GM06990 (cell line): ENCODE measurements at regions not wholly inside any gene's neighbourhood (a gene's known extent, or its start where the extent isn't known, plus 50 kb on each side); places are given as distances from the start of the nearest gene placed in this dataset.
A peak's percentile ranks its signal among the peaks of the same experiment; 100 is the strongest.

Source experiments
- DNase-seq: peaks from one replicate; pipeline ENCODE4 v3.0.0-alpha.2; 2011; ENCODE audit not compliant: insufficient read length; ENCODE audit errors: extremely low read depth
- H3K27me3 ChIP-seq: replicated peaks from 2 replicates; pipeline ENCODE4 v1.6.0; 2011; ENCODE audit warnings: low read length; ENCODE audit not compliant: control insufficient read depth, insufficient read depth
- H3K36me3 ChIP-seq: 2 replicates; pipeline ENCODE4 v1.5.1; 2011; ENCODE audit warnings: low read length; ENCODE audit not compliant: control insufficient read depth, insufficient read depth
- H3K4me3 ChIP-seq: replicated peaks from 2 replicates; pipeline ENCODE4 v1.5.1; 2011; ENCODE audit warnings: low read depth, mild to moderate bottlenecking, control low read depth, low read length
- CTCF ChIP-seq: IDR thresholded peaks from 2 replicates; pipeline ENCODE4 v1.5.1; 2011; ENCODE audit warnings: low read length, control low read depth, mild to moderate bottlenecking, inconsistent platforms; ENCODE audit not compliant: insufficient read depth, poor library complexity, severe bottlenecking

- Histone ChIP-seq H3K36me3 (no peaks in the 10 kb centered on the region), H3K4me3 (no peak overlapping the region), H3K27me3 (no peaks in the 10 kb centered on the region)
- no peak for TF ChIP-seq CTCF
- no peak for DNase-seq
These were observed 160.0 kb downstream of the SMIM20 start for GRCh38 chr4:26073886-26074560.

- H3K4me3 ChIP-seq: no peak overlapping the region
- no peaks in the 10 kb centered on the region for H3K27me3 ChIP-seq
- peak; percentile 35 for DNase-seq
- no peak for TF ChIP-seq CTCF
- H3K36me3 ChIP-seq: no peaks in the 10 kb centered on the region
These were observed 160.9 kb downstream of the SMIM20 start for GRCh38 chr4:26074712-26075430.

GRCh38 chr4:26075583-26075982 lies 161.6 kb downstream of the SMIM20 start:
- Histone ChIP-seq H3K27me3 (no peaks in the 10 kb centered on the region), H3K4me3 (no peak overlapping the region), H3K36me3 (no peaks in the 10 kb centered on the region)
- no peak for DNase-seq
- TF ChIP-seq CTCF: no peak

GRCh38 chr4:26076000-26076587 lies 162.1 kb downstream of the SMIM20 start:
- TF ChIP-seq CTCF: no peak
- Histone ChIP-seq H3K27me3 (no peaks in the 10 kb centered on the region), H3K4me3 (no peak overlapping the region), H3K36me3 (no peaks in the 10 kb centered on the region)
- DNase-seq: peak; percentile 65

- H3K36me3 ChIP-seq: no peaks in the 10 kb centered on the region
- no peak for TF ChIP-seq CTCF
These were observed 162.9 kb downstream of the SMIM20 start for GRCh38 chr4:26076896-26077295.

More at GRCh38 chr4:26076896-26077295, 162.9 kb downstream of the SMIM20 start:
- no peak for DNase-seq
- H3K4me3 ChIP-seq: no peak overlapping the region
- H3K27me3 ChIP-seq: no peaks in the 10 kb centered on the region
